ENCODE measurements at regions not wholly inside any gene's neighbourhood (a gene's known extent, or its start where the extent isn't known, plus 50 kb on each side); places are given as distances from the start of the nearest gene placed in this dataset.
A peak's percentile ranks its signal among the peaks of the same experiment; 100 is the strongest.

- no peak for DNase-seq
These were observed 73.7 kb downstream of the MINAR2 start for GRCh38 chr5:129821477-129822131.

DNA sequence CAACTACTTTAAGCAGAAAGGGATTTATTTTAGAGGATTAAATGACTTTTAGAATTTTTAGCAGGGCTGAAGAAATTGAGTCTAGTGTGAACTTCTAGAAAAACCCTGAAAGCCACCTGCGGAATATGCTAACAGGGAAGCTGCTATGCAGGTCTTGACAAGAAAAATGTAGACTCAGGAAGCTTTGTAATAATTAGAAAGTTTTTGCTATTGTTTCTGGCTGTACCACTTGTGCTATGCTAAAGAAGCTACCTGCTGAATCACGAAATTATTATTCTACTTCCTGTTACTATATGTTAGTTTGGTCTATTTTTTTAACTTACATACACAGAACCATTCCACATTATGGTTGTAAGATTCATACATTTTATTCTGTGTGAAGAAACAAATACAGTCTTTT is 74.0 kb upstream of the CHSY3 start:
- DNase-seq: no peak

DNA sequence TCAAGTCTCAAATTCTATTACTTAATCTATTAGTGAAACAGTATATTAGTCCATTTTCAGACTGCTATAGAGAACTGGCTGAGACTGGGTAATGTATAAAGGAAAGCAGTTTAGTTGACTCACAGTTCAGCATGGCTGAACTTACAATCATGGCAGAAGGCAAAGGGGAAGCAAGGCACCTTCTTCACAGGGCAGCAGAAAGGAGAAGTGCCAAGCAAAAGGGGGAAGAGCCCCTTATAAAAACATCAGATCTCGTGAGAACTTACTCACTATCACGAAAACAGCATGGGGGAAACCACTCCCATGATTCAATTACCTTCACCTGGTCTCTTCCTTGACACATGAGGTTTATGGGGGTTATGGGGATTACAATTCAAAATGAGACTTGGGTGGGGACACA is 67.9 kb upstream of the CHSY3 start:
- DNase-seq: no peak

DNA sequence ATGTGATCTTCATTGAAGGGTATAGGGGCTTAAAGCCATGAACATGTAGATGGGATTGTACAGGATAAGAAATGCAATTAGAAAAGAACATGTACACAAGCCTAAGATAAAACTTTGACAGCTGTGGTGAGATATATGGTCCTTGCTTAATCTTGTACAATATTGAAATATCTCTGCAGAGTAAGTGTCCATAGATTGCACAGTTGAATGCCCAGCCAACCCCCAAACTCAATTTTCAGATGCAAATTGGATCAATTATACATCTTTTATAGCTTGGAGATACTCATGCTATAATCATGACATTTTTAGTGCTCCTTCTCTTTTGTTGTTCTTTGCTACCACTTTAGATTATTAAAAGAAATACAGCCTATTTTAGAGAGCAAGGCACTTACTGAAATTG is 59.5 kb upstream of the CHSY3 start:
- no peak for DNase-seq

DNA sequence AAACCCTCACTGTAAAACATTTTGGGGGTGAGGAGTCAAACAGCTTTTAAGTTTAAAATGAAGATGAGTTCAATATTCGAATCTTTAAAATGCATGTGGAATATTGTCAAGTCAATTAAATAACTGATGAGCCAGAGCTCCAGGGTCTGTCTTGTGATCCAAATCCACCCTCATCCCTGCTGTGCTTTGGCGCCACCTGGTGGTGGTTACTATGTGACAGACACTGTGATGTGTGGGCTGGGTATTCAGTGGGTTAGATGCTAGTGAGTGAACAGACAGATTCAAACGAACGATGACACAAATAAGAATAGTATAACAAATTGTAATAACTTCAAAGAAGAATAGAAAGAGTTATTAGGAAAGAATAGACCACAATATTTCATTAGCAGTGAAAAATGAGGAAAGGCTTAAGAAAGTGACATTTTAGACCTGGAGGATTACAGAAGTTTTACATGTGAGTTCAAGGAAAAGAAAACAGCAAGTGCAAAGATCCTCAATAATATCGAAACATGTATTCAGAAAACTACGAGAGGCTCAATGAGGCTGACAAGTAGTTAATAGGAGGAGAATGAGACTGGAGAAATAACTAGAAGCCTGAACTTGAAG is 51.4 kb upstream of the CHSY3 start:
- peak; percentile 42 to 68 for DNase-seq

DNA sequence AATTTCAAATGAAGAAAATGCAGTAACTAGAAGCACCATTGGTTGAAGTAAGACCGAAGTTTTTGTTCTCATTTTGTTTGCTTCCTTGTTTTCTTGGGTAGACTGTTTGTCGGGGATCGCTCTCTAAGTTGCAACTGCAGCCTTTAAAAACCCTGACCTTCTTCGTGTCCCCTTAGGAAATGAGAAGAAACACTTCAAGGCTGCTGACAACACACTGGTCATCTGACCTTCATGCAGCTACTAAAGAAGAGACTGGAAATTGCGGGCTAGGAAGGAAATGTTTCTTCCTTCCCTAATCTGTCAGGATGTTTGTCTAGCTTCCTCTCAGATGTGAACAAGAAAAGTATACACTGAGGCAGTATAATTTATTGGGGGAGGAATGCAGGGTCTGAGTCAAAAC is 50.7 kb upstream of the CHSY3 start:
- no peak for DNase-seq
